Naive thymus-derived CD8-positive, alpha-beta T cell (primary cell): ENCODE measurements at regions not wholly inside any gene's neighbourhood (a gene's known extent, or its start where the extent isn't known, plus 50 kb on each side); places are given as distances from the start of the nearest gene placed in this dataset.

ENCODE experiments used
- ATAC-seq, 2 donors: fragments of 150-1000 bp; cut with Tn5 transposase in 1 of 2; sonication (Bioruptor Pico), chemical (Tn5 transposase) in 1 of 2; 1 replicate in 1 of 2; 2 replicates in 1 of 2; pipeline ENCODE4 v1.10.0; 2021; ENCODE audit warnings: mild to moderate bottlenecking in 2 of 2, moderate library complexity in 2 of 2
- POLR2A ChIA-PET: fragments of 350-600 bp; sonication (Branson Sonifier 250); formaldehyde crosslinking; loops from one replicate; lab custom pipeline; 2021; ENCODE audit warnings: antibody characterized with exemption; lab: Charles Lee
- DNase-seq, 10 donors: peaks; one replicate each; pipeline versions ENCODE4 v3.0.0 to v3.0.0-alpha.2; 2020 to 2022
- H3K27ac Mint-ChIP-seq, 10 donors: one replicate each; pipeline ENCODE4 v1.8.0; 2020 to 2022; ENCODE audit warnings: mild to moderate bottlenecking in 10 of 10, mixed read lengths in 10 of 10, moderate library complexity in 4 of 10, inconsistent platforms in 1 of 10
- H3K27me3 Mint-ChIP-seq, 5 donors: one replicate each; pipeline ENCODE4 v1.8.0; 2021 to 2022; ENCODE audit warnings: mixed read lengths in 5 of 5
- H3K36me3 Mint-ChIP-seq, 3 donors: one replicate each; pipeline ENCODE4 v1.8.0; 2020 to 2022; ENCODE audit warnings: mixed read lengths in 3 of 3, mild to moderate bottlenecking in 2 of 3, inconsistent platforms in 1 of 3
- H3K4me1 Mint-ChIP-seq, 4 donors: one replicate each; pipeline ENCODE4 v1.8.0; 2021 to 2022; ENCODE audit warnings: mixed read lengths in 4 of 4
- H3K4me3 Mint-ChIP-seq, 10 donors: one replicate each; pipeline ENCODE4 v1.8.0; 2020 to 2022; ENCODE audit warnings: mild to moderate bottlenecking in 10 of 10, mixed read lengths in 10 of 10, moderate library complexity in 6 of 10, inconsistent platforms in 1 of 10
- H3K9me3 Mint-ChIP-seq, 9 donors: one replicate each; pipeline ENCODE4 v1.8.0; 2020 to 2022; ENCODE audit warnings: mixed read lengths in 9 of 9, mild to moderate bottlenecking in 3 of 9, inconsistent platforms in 1 of 9, moderate library complexity in 1 of 9

- Mint-ChIP-seq H3K27me3 (peaks cover 0 to 1% (median 0%) of the 10 kb centered on the region in 5 donors), H3K4me1 (no peaks in the 10 kb centered on the region), H3K4me3 (no peak overlapping the region), H3K9me3 (peaks cover 0 to 35% (median 5%) of the 10 kb centered on the region in 9 donors), H3K36me3 (no peaks in the 10 kb centered on the region), H3K27ac (no peak overlapping the region)
- POLR2A ChIA-PET = no interaction called here
- DNase-seq (no peak), ATAC-seq (no peak)
These were observed 334.6 kb downstream of the GABRB3 start for GRCh38 chr15:26438316-26438715.

GRCh38 chr15:26433818-26434217, 339.0 kb downstream of the GABRB3 start:
- Mint-ChIP-seq H3K36me3 (no peaks in the 10 kb centered on the region), H3K27ac (no peak overlapping the region), H3K4me1 (no peaks in the 10 kb centered on the region), H3K9me3 (peaks cover 0 to 21% (median 7%) of the 10 kb centered on the region in 9 donors), H3K27me3 (no peaks in the 10 kb centered on the region), H3K4me3 (no peak overlapping the region)
- DNase-seq (no peak), ATAC-seq (no peak)
- POLR2A ChIA-PET = no interaction called here

- Mint-ChIP-seq H3K4me1 (no peaks in the 10 kb centered on the region), H3K27ac (no peak overlapping the region), H3K9me3 (peaks cover 0 to 19% (median 7%) of the 10 kb centered on the region in 9 donors), H3K36me3 (no peaks in the 10 kb centered on the region), H3K4me3 (no peak overlapping the region), H3K27me3 (no peaks in the 10 kb centered on the region)
- POLR2A ChIA-PET = no interaction called here
- ATAC-seq = no peak
- DNase-seq = no peak
These were observed 339.8 kb downstream of the GABRB3 start for GRCh38 chr15:26433060-26433459.

GRCh38 chr15:26421065-26421464, 351.8 kb downstream of the GABRB3 start:
- Mint-ChIP-seq H3K4me3 (no peak overlapping the region), H3K36me3 (peaks cover 0 to under 1% (median 0%) of the 10 kb centered on the region in 3 donors), H3K27ac (no peak overlapping the region), H3K4me1 (no peaks in the 10 kb centered on the region), H3K27me3 (no peaks in the 10 kb centered on the region), H3K9me3 (peaks cover 5 to 29% (median 8%) of the 10 kb centered on the region in 9 donors)
- DNase-seq = no peak
- POLR2A ChIA-PET = no interaction called here
- ATAC-seq = no peak

- Mint-ChIP-seq H3K4me3 (no peak overlapping the region), H3K36me3 (no peaks in the 10 kb centered on the region), H3K4me1 (no peaks in the 10 kb centered on the region), H3K9me3 (peaks cover 0 to 4% (median 0%) of the 10 kb centered on the region in 9 donors), H3K27ac (no peak overlapping the region), H3K27me3 (peaks cover 0 to 1% (median 0%) of the 10 kb centered on the region in 5 donors)
- POLR2A ChIA-PET = no interaction called here
- no peak for ATAC-seq
- DNase-seq = no peak
These were observed 377.2 kb downstream of the GABRB3 start for GRCh38 chr15:26395624-26396023.

- Mint-ChIP-seq H3K9me3 (peaks cover 0 to 4% (median 0%) of the 10 kb centered on the region in 9 donors), H3K4me1 (no peaks in the 10 kb centered on the region), H3K27me3 (peaks cover 0 to 1% (median 0%) of the 10 kb centered on the region in 5 donors), H3K27ac (no peak overlapping the region), H3K4me3 (no peak overlapping the region), H3K36me3 (no peaks in the 10 kb centered on the region)
- DNase-seq (no peak), ATAC-seq (no peak)
- POLR2A ChIA-PET = no interaction called here
These were observed 378.1 kb downstream of the GABRB3 start for GRCh38 chr15:26394801-26395200.

GRCh38 chr15:26392956-26393355, 379.9 kb downstream of the GABRB3 start:
- peaks cover 0 to 7% (median 2%) of the 10 kb centered on the region in 9 donors for H3K9me3 Mint-ChIP-seq
- ATAC-seq (no peak), DNase-seq (no peak)
- POLR2A ChIA-PET = no interaction called here
- H3K27ac Mint-ChIP-seq = no peak overlapping the region
- peaks cover 0 to 7% (median 0%) of the 10 kb centered on the region in 5 donors for H3K27me3 Mint-ChIP-seq
- no peaks in the 10 kb centered on the region for H3K4me1 Mint-ChIP-seq
- H3K4me3 Mint-ChIP-seq = no peak overlapping the region
- no peaks in the 10 kb centered on the region for H3K36me3 Mint-ChIP-seq

GRCh38 chr15:26391567-26392194, 381.2 kb downstream of the GABRB3 start:
- DNase-seq (no peak), ATAC-seq (no peak)
- no peaks in the 10 kb centered on the region for H3K36me3 Mint-ChIP-seq
- peaks cover 0 to 7% (median 0%) of the 10 kb centered on the region in 5 donors for H3K27me3 Mint-ChIP-seq
- H3K9me3 Mint-ChIP-seq = peaks cover 0 to 13% (median 2%) of the 10 kb centered on the region in 9 donors
- POLR2A ChIA-PET = no interaction called here
- H3K27ac Mint-ChIP-seq = no peak overlapping the region
- no peak overlapping the region for H3K4me3 Mint-ChIP-seq
- no peaks in the 10 kb centered on the region for H3K4me1 Mint-ChIP-seq

- Mint-ChIP-seq H3K27ac (no peak overlapping the region), H3K4me3 (no peak overlapping the region), H3K9me3 (peaks cover 0 to 21% (median 13%) of the 10 kb centered on the region in 9 donors), H3K27me3 (peaks cover 0 to 4% (median 1%) of the 10 kb centered on the region in 5 donors), H3K36me3 (peaks cover 0 to 10% (median 0%) of the 10 kb centered on the region in 3 donors), H3K4me1 (no peaks in the 10 kb centered on the region)
- POLR2A ChIA-PET = interaction anchor here (0.6 kb wide), 1 partner anchor 47 kb away, joined by 3 read pairs; no protein-coding TSS in a partner anchor
- ATAC-seq (no peak), DNase-seq (no peak)
These were observed 390.3 kb downstream of the GABRB3 start for GRCh38 chr15:26382444-26383072.

- DNase-seq (no peak), ATAC-seq (no peak)
- Mint-ChIP-seq H3K27ac (no peak overlapping the region), H3K36me3 (peaks cover 0 to 37% (median 2%) of the 10 kb centered on the region in 3 donors), H3K4me1 (no peaks in the 10 kb centered on the region), H3K9me3 (peaks cover 0 to 58% (median 25%) of the 10 kb centered on the region in 9 donors), H3K4me3 (no peak overlapping the region), H3K27me3 (peaks cover 0 to 4% (median 1%) of the 10 kb centered on the region in 5 donors)
- POLR2A ChIA-PET = no interaction called here
These were observed 394.6 kb downstream of the GABRB3 start for GRCh38 chr15:26378304-26378703.

- peaks cover 0 to 37% (median 2%) of the 10 kb centered on the region in 3 donors for H3K36me3 Mint-ChIP-seq
- H3K4me3 Mint-ChIP-seq = no peak overlapping the region
- no peak for DNase-seq
- H3K4me1 Mint-ChIP-seq = no peaks in the 10 kb centered on the region
- H3K27me3 Mint-ChIP-seq = peaks cover 0 to 5% (median 2%) of the 10 kb centered on the region in 5 donors
- no peak overlapping the region for H3K27ac Mint-ChIP-seq
- H3K9me3 Mint-ChIP-seq = peaks cover 0 to 62% (median 22%) of the 10 kb centered on the region in 9 donors
- POLR2A ChIA-PET = no interaction called here
- ATAC-seq = no peak
These were observed 396.6 kb downstream of the GABRB3 start for GRCh38 chr15:26376243-26376642.

- Mint-ChIP-seq H3K4me3 (no peak overlapping the region), H3K9me3 (peaks cover 0 to 62% (median 28%) of the 10 kb centered on the region in 9 donors), H3K27me3 (peaks cover 0 to 9% (median 2%) of the 10 kb centered on the region in 5 donors), H3K4me1 (peaks cover 0 to 3% (median 0%) of the 10 kb centered on the region in 4 donors), H3K36me3 (peaks cover 0 to 37% (median 2%) of the 10 kb centered on the region in 3 donors), H3K27ac (no peak overlapping the region)
- DNase-seq (no peak), ATAC-seq (no peak)
- POLR2A ChIA-PET = no interaction called here
These were observed 398.1 kb downstream of the GABRB3 start for GRCh38 chr15:26374806-26375205.

- POLR2A ChIA-PET = no interaction called here
- peaks cover 0 to 5% (median 0%) of the 10 kb centered on the region in 5 donors for H3K27me3 Mint-ChIP-seq
- H3K9me3 Mint-ChIP-seq = peaks cover 0 to 43% (median 22%) of the 10 kb centered on the region in 9 donors
These were observed 400.2 kb downstream of the GABRB3 start for GRCh38 chr15:26372706-26373105.

More at GRCh38 chr15:26372706-26373105, 400.2 kb downstream of the GABRB3 start:
- Mint-ChIP-seq H3K36me3 (peaks cover 0 to 27% (median 3%) of the 10 kb centered on the region in 3 donors), H3K27ac (no peak overlapping the region), H3K4me1 (peaks cover 0 to 3% (median 0%) of the 10 kb centered on the region in 4 donors), H3K4me3 (no peak overlapping the region)
- no peak for DNase-seq
- ATAC-seq = no peak
